ENCODE measurements at regions not wholly inside any gene's neighbourhood (a gene's known extent, or its start where the extent isn't known, plus 50 kb on each side); places are given as distances from the start of the nearest gene placed in this dataset.

GRCh38 chr11:45534132-45534531 lies 131.3 kb downstream of the CHST1 start:
- Histone ChIP-seq H4K20me1 (ENCODE audit: insufficient read depth, low read length) (no peaks in the 10 kb centered on the region), H3F3A (ENCODE audit: insufficient read depth, low read length) (no peaks in the 10 kb centered on the region), H3K4me2 (ENCODE audit: low read depth, low read length) (no peak overlapping the region), H3K36me3 (replicated peaks; ENCODE audit: insufficient read depth, low read length) (no peaks in the 10 kb centered on the region), H3K27me3 (replicated peaks; ENCODE audit: insufficient read depth, low read length) (peaks cover 7% of the 10 kb centered on the region; the same call in 1 of the 2 replicates), H3K79me2 (ENCODE audit: low read length) (no peaks in the 10 kb centered on the region), H3K27ac (ENCODE audit: low read length) (no peak overlapping the region), H3K9me3 (replicated peaks; ENCODE audit: insufficient read depth, low read length) (no peaks in the 10 kb centered on the region), H3K4me1 (ENCODE audit: low read length) (no peaks in the 10 kb centered on the region), H3K4me3 (ENCODE audit: low read length) (no peak overlapping the region), H3K9me2 (replicated peaks; ENCODE audit: insufficient read depth, low read length) (no peaks in the 10 kb centered on the region), H2AFZ (ENCODE audit: low read length) (no peak overlapping the region), H3K9ac (ENCODE audit: low read length) (no peak overlapping the region)
- no peak for TF ChIP-seq CTCF (IDR thresholded peaks at IDR 0.05; ENCODE audit: low read length)
- TF ChIP-seq EZH2 (optimal IDR thresholded peaks at IDR 0.05; ENCODE audit: low read depth, low read length), result no peak
- no peak for TF ChIP-seq EZH2phosphoT487 (IDR thresholded peaks at IDR 0.05; ENCODE audit: low read length)
- no peak for DNase-seq

- no peaks in the 10 kb centered on the region for H4K20me1 ChIP-seq (ENCODE audit: insufficient read depth, low read length)
- TF ChIP-seq EZH2phosphoT487 (IDR thresholded peaks at IDR 0.05; ENCODE audit: low read length), result no peak
- H3K9me3 ChIP-seq (replicated peaks; ENCODE audit: insufficient read depth, low read length), result no peaks in the 10 kb centered on the region
- H2AFZ ChIP-seq (ENCODE audit: low read length), result no peak overlapping the region
- no peak overlapping the region for H3K9ac ChIP-seq (ENCODE audit: low read length)
- H3K4me3 ChIP-seq (ENCODE audit: low read length), result no peak overlapping the region
- DNase-seq, result no peak
- no peaks in the 10 kb centered on the region for H3K36me3 ChIP-seq (replicated peaks; ENCODE audit: insufficient read depth, low read length)
- H3F3A ChIP-seq (ENCODE audit: insufficient read depth, low read length), result no peaks in the 10 kb centered on the region
- H3K27me3 ChIP-seq (replicated peaks; ENCODE audit: insufficient read depth, low read length), result peaks cover 1% of the 10 kb centered on the region; the same call in 1 of the 2 replicates
- no peaks in the 10 kb centered on the region for H3K9me2 ChIP-seq (replicated peaks; ENCODE audit: insufficient read depth, low read length)
- H3K4me1 ChIP-seq (ENCODE audit: low read length), result no peaks in the 10 kb centered on the region
- no peaks in the 10 kb centered on the region for H3K79me2 ChIP-seq (ENCODE audit: low read length)
- no peak overlapping the region for H3K27ac ChIP-seq (ENCODE audit: low read length)
- no peak overlapping the region for H3K4me2 ChIP-seq (ENCODE audit: low read depth, low read length)
Measured at GRCh38 chr11:45532546-45532945, 132.9 kb downstream of the CHST1 start.

GRCh38 chr11:45530776-45531175 lies 134.6 kb downstream of the CHST1 start:
- no peak overlapping the region for H3K4me3 ChIP-seq (ENCODE audit: low read length)
- peaks cover 7% of the 10 kb centered on the region for H3K27me3 ChIP-seq (replicated peaks; ENCODE audit: insufficient read depth, low read length)
- no peaks in the 10 kb centered on the region for H4K20me1 ChIP-seq (ENCODE audit: insufficient read depth, low read length)
- no peaks in the 10 kb centered on the region for H3K9me2 ChIP-seq (replicated peaks; ENCODE audit: insufficient read depth, low read length)
- H3F3A ChIP-seq (ENCODE audit: insufficient read depth, low read length), result no peaks in the 10 kb centered on the region
- no peak overlapping the region for H2AFZ ChIP-seq (ENCODE audit: low read length)
- no peak overlapping the region for H3K4me2 ChIP-seq (ENCODE audit: low read depth, low read length)
- TF ChIP-seq CTCF (IDR thresholded peaks at IDR 0.05; ENCODE audit: low read length) (no peak), EZH2phosphoT487 (IDR thresholded peaks at IDR 0.05; ENCODE audit: low read length) (no peak), EZH2 (optimal IDR thresholded peaks at IDR 0.05; ENCODE audit: low read depth, low read length) (no peak)
- no peaks in the 10 kb centered on the region for H3K36me3 ChIP-seq (replicated peaks; ENCODE audit: insufficient read depth, low read length)
- DNase-seq, result no peak
- H3K9me3 ChIP-seq (replicated peaks; ENCODE audit: insufficient read depth, low read length), result no peaks in the 10 kb centered on the region
- H3K4me1 ChIP-seq (ENCODE audit: low read length), result no peaks in the 10 kb centered on the region
- no peaks in the 10 kb centered on the region for H3K79me2 ChIP-seq (ENCODE audit: low read length)
- H3K27ac ChIP-seq (ENCODE audit: low read length), result no peak overlapping the region
- no peak overlapping the region for H3K9ac ChIP-seq (ENCODE audit: low read length)

- Histone ChIP-seq H3K27me3 (replicated peaks; ENCODE audit: insufficient read depth, low read length) (peaks cover 7% of the 10 kb centered on the region), H3K4me2 (ENCODE audit: low read depth, low read length) (no peak overlapping the region), H4K20me1 (ENCODE audit: insufficient read depth, low read length) (no peaks in the 10 kb centered on the region), H2AFZ (ENCODE audit: low read length) (no peak overlapping the region), H3F3A (ENCODE audit: insufficient read depth, low read length) (no peaks in the 10 kb centered on the region), H3K36me3 (replicated peaks; ENCODE audit: insufficient read depth, low read length) (no peaks in the 10 kb centered on the region), H3K9me2 (replicated peaks; ENCODE audit: insufficient read depth, low read length) (no peaks in the 10 kb centered on the region), H3K79me2 (ENCODE audit: low read length) (no peaks in the 10 kb centered on the region), H3K4me1 (ENCODE audit: low read length) (no peaks in the 10 kb centered on the region), H3K4me3 (ENCODE audit: low read length) (no peak overlapping the region), H3K27ac (ENCODE audit: low read length) (no peak overlapping the region), H3K9ac (ENCODE audit: low read length) (no peak overlapping the region), H3K9me3 (replicated peaks; ENCODE audit: insufficient read depth, low read length) (no peaks in the 10 kb centered on the region)
- DNase-seq, result no peak
- no peak for TF ChIP-seq EZH2phosphoT487 (IDR thresholded peaks at IDR 0.05; ENCODE audit: low read length)
- TF ChIP-seq EZH2 (optimal IDR thresholded peaks at IDR 0.05; ENCODE audit: low read depth, low read length), result no peak
- TF ChIP-seq CTCF (IDR thresholded peaks at IDR 0.05; ENCODE audit: low read length), result no peak
Measured at GRCh38 chr11:45530111-45530510, 135.3 kb downstream of the CHST1 start.

Data from MM.1S (cell line).